H9 (cell line): ENCODE measurements at regions not wholly inside any gene's neighbourhood (a gene's known extent, or its start where the extent isn't known, plus 50 kb on each side); places are given as distances from the start of the nearest gene placed in this dataset.

Experiments used
- DNase-seq: peaks from one replicate; pipeline ENCODE4 v3.0.0-alpha.2; 2017
- H2AFZ ChIP-seq: one replicate; pipeline ENCODE4 v1.6.1; 2013; ENCODE audit warnings: mild to moderate bottlenecking, low read length, control low read depth, moderate library complexity
- H2AK5ac ChIP-seq: 2 replicates; pipeline ENCODE4 v1.6.1; 2013; ENCODE audit warnings: low read length, control low read depth, mixed read lengths; ENCODE audit not compliant: insufficient read length
- H2BK120ac ChIP-seq: one replicate; pipeline ENCODE4 v1.6.1; 2013; ENCODE audit warnings: low read depth, mild to moderate bottlenecking, low read length, control low read depth, inconsistent platforms; ENCODE audit not compliant: poor library complexity, severe bottlenecking
- H2BK12ac ChIP-seq: 2 replicates; pipeline ENCODE4 v1.6.1; 2013; ENCODE audit warnings: low read length, control low read depth, mixed read lengths, low read depth; ENCODE audit not compliant: insufficient read length
- H2BK15ac ChIP-seq: 2 replicates; pipeline ENCODE4 v1.6.1; 2013; ENCODE audit warnings: low read depth, low read length, control low read depth
- H2BK20ac ChIP-seq: one replicate; pipeline ENCODE4 v1.6.1; 2013; ENCODE audit warnings: low read depth, mild to moderate bottlenecking, low read length, control low read depth, inconsistent platforms; ENCODE audit not compliant: poor library complexity, severe bottlenecking
- H2BK5ac ChIP-seq: 2 replicates; pipeline ENCODE4 v1.6.1; 2013; ENCODE audit warnings: low read length, control low read depth, mixed read lengths; ENCODE audit not compliant: insufficient read length
- H3K14ac ChIP-seq: 2 replicates; pipeline ENCODE4 v1.6.1; 2013; ENCODE audit warnings: low read length, control low read depth; ENCODE audit not compliant: insufficient read depth
- H3K18ac ChIP-seq: 2 replicates; pipeline ENCODE4 v1.6.1; 2013; ENCODE audit warnings: low read depth, mild to moderate bottlenecking, mixed read lengths, low read length, control low read depth; ENCODE audit not compliant: insufficient read length
- H3K23ac ChIP-seq: 2 replicates; pipeline ENCODE4 v1.6.1; 2013; ENCODE audit warnings: low read length, control low read depth, mixed read lengths, low read depth; ENCODE audit not compliant: insufficient read length
- H3K23me2 ChIP-seq: 2 replicates; pipeline ENCODE4 v1.6.1; 2013; ENCODE audit warnings: low read depth, mild to moderate bottlenecking, mixed read lengths, low read length, control low read depth; ENCODE audit not compliant: insufficient read length, poor library complexity, severe bottlenecking
- H3K27ac ChIP-seq: 2 replicates; pipeline ENCODE4 v1.5.1; 2013; ENCODE audit warnings: low read length, control low read depth, mixed read lengths, low read depth; ENCODE audit not compliant: insufficient read length
- H3K27me3 ChIP-seq: 2 replicates; pipeline ENCODE4 v1.6.1; 2013; ENCODE audit warnings: low read length, control low read depth, inconsistent platforms; ENCODE audit not compliant: insufficient read depth
- H3K4ac ChIP-seq: 2 replicates; pipeline ENCODE4 v1.6.1; 2013; ENCODE audit warnings: low read depth, mild to moderate bottlenecking, control low read depth, inconsistent platforms, low read length, moderate library complexity
- H3K4me1 ChIP-seq: 2 replicates; pipeline ENCODE4 v1.6.1; 2013; ENCODE audit warnings: low read length, control low read depth, inconsistent platforms; ENCODE audit not compliant: insufficient read depth
- H3K4me2 ChIP-seq: 2 replicates; pipeline ENCODE4 v1.6.1; 2013; ENCODE audit warnings: low read length, control low read depth, mixed read lengths; ENCODE audit not compliant: insufficient read length, insufficient read depth
- H3K56ac ChIP-seq: 2 replicates; pipeline ENCODE4 v1.6.1; 2013; ENCODE audit warnings: low read depth, mild to moderate bottlenecking, mixed read lengths, low read length, control low read depth; ENCODE audit not compliant: insufficient read length
- H3K79me1 ChIP-seq: 2 replicates; pipeline ENCODE4 v1.6.1; 2013; ENCODE audit warnings: low read depth, mild to moderate bottlenecking, moderate library complexity, low read length, control low read depth, inconsistent platforms; ENCODE audit not compliant: insufficient read depth, poor library complexity, severe bottlenecking
- H3K79me2 ChIP-seq: 2 replicates; pipeline ENCODE4 v1.6.1; 2013; ENCODE audit warnings: low read length, control low read depth, inconsistent platforms; ENCODE audit not compliant: insufficient read depth
- H3K9ac ChIP-seq: 2 replicates; pipeline ENCODE4 v1.6.1; 2013; ENCODE audit warnings: low read length, control low read depth, mixed read lengths; ENCODE audit not compliant: insufficient read length; ENCODE audit errors: extremely low read depth
- H3K9me3 ChIP-seq: one replicate; pipeline ENCODE4 v1.6.1; 2013; ENCODE audit warnings: low read depth, low read length, inconsistent platforms; ENCODE audit not compliant: control insufficient read depth
- H3T11ph ChIP-seq: one replicate; pipeline ENCODE4 v1.6.1; 2013; ENCODE audit warnings: mild to moderate bottlenecking, low read length, control low read depth, inconsistent platforms
- H4K20me1 ChIP-seq: one replicate; pipeline ENCODE4 v1.6.1; 2013; ENCODE audit not compliant: control insufficient read depth, insufficient read length, insufficient read depth
- H4K5ac ChIP-seq: 2 replicates; pipeline ENCODE4 v1.6.1; 2013; ENCODE audit warnings: low read depth, mild to moderate bottlenecking, mixed read lengths, low read length, control low read depth; ENCODE audit not compliant: insufficient read length
- H4K8ac ChIP-seq: replicated peaks from 2 replicates; pipeline ENCODE4 v1.6.1; 2013; ENCODE audit warnings: low read length, control low read depth, mixed read lengths, low read depth; ENCODE audit not compliant: insufficient read length
- H4K91ac ChIP-seq: 2 replicates; pipeline ENCODE4 v1.6.1; 2013; ENCODE audit warnings: low read depth, mild to moderate bottlenecking, moderate library complexity, mixed read lengths, low read length, control low read depth; ENCODE audit not compliant: insufficient read length
- H3K27ac Mint-ChIP-seq, 3 experiments: 2 replicates in 2 of 3; 3 replicates in 1 of 3; pipeline ENCODE4 v1.8.0; 2020 to 2021; ENCODE audit warnings: mixed read lengths in 3 of 3, mild to moderate bottlenecking in 1 of 3, moderate library complexity in 1 of 3
- H3K27me3 Mint-ChIP-seq: 2 replicates; pipeline ENCODE4 v1.8.0; 2021; ENCODE audit warnings: low read depth, mild to moderate bottlenecking, moderate library complexity, mixed read lengths
- H3K36me3 Mint-ChIP-seq, 3 experiments: 2 replicates in 2 of 3; 3 replicates in 1 of 3; pipeline ENCODE4 v1.8.0; 2020 to 2021; ENCODE audit warnings: low read depth in 3 of 3, mixed read lengths in 3 of 3; ENCODE audit not compliant: insufficient read depth in 1 of 3
- H3K4me1 Mint-ChIP-seq, 2 experiments: 2 replicates each; pipeline ENCODE4 v1.8.0; 2020; ENCODE audit warnings: mixed read lengths in 2 of 2
- H3K4me3 Mint-ChIP-seq, 2 experiments: 2 replicates in 1 of 2; 3 replicates in 1 of 2; pipeline ENCODE4 v1.8.0; 2020 to 2021; ENCODE audit warnings: mild to moderate bottlenecking in 2 of 2, mixed read lengths in 2 of 2, moderate library complexity in 1 of 2
- H3K9me3 Mint-ChIP-seq, 2 experiments: 2 replicates in 1 of 2; 3 replicates in 1 of 2; pipeline ENCODE4 v1.8.0; 2020; ENCODE audit warnings: mild to moderate bottlenecking in 2 of 2, mixed read lengths in 2 of 2, moderate library complexity in 1 of 2
- CTCF ChIP-seq: fragments of 200-600 bp; sonication (generic); conservative IDR thresholded peaks from 3 replicates; pipeline ENCODE4 v1.8.0; 2021; ENCODE audit warnings: antibody characterized with exemption, mild to moderate bottlenecking
- WGBS: extraction: QIAGEN DNeasy Blood & Tissue Kit; methylation state at CpG from one replicate; pipeline ENCODE4 v1.1.7; 2013; ENCODE audit warnings: missing lambda C conversion rate, low lambda C conversion rate, mixed read lengths; ENCODE audit not compliant: insufficient read length; ENCODE audit errors: extremely low coverage; 5-methylcytosine and 5-hydroxymethylcytosine counted together

DNA sequence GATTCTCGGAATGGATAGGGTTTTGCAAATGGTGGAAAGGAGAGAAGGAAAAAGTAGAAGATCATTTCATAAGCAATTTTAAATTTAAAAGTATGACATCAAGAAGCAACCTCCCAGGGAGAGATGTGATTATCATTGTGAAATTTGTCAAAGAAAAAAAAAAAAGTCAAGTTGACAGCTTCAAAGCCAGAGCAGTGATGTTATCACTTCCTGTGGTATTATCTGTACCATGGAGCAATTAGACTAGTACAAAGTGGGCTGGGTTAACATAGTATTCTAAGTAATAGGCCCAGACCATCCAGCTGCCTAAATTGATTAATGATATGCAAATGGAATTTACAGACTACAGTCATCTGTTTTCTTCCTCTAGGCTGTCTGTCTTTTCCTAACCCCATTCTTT, 84.0 kb upstream of the NPY start:
- Histone ChIP-seq H4K91ac (no peak overlapping the region), H2BK120ac (no peak overlapping the region), H3K79me2 (no peaks in the 10 kb centered on the region), H2AFZ (no peak overlapping the region), H3K27me3 (no peaks in the 10 kb centered on the region), H3K9ac (no peak overlapping the region), H3K27ac (no peak overlapping the region), H3K56ac (no peak overlapping the region), H3K4me1 (no peaks in the 10 kb centered on the region), H3T11ph (no peak overlapping the region), H4K20me1 (no peaks in the 10 kb centered on the region), H4K5ac (no peak overlapping the region), H3K23ac (no peak overlapping the region), H2BK20ac (no peak overlapping the region), H3K79me1 (no peaks in the 10 kb centered on the region), H2BK5ac (no peak overlapping the region), H3K18ac (no peak overlapping the region), H2AK5ac (no peak overlapping the region), H3K23me2 (no peaks in the 10 kb centered on the region), H3K9me3 (no peaks in the 10 kb centered on the region), H3K14ac (no peak overlapping the region), H2BK15ac (no peak overlapping the region), H4K8ac (no peak overlapping the region), H3K4me2 (no peak overlapping the region), H3K4ac (no peak overlapping the region), H2BK12ac (no peak overlapping the region)
- Mint-ChIP-seq H3K9me3 (no peaks in the 10 kb centered on the region), H3K27ac (no peak overlapping the region), H3K4me1 (no peaks in the 10 kb centered on the region), H3K27me3 (peaks cover 3% of the 10 kb centered on the region), H3K4me3 (no peak overlapping the region), H3K36me3 (no peaks in the 10 kb centered on the region; a peak in 1 of 7 replicates)
- DNase-seq: no peak
- TF ChIP-seq CTCF: no peak
- WGBS: no CpG with 5 or more reads among the region's 1 CpG
